WERI-Rb-1 (cell line): ENCODE measurements at regions not wholly inside any gene's neighbourhood (a gene's known extent, or its start where the extent isn't known, plus 50 kb on each side); places are given as distances from the start of the nearest gene placed in this dataset.

Experiments
- DNase-seq: peaks from one replicate; pipeline ENCODE4 v3.0.0-alpha.2; 2020
- H3K27ac ChIP-seq: fragments of 250-450 bp; sonication (Bioruptor Pico); 2 replicates; pipeline ENCODE4 v1.5.1; 2020; ENCODE audit warnings: mild to moderate bottlenecking, moderate library complexity
- H3K27me3 ChIP-seq: fragments of 250-450 bp; sonication (Bioruptor Pico); 2 replicates; pipeline ENCODE4 v1.5.1; 2021; ENCODE audit warnings: mild to moderate bottlenecking, low read depth, moderate library complexity; ENCODE audit not compliant: insufficient read depth, severe bottlenecking
- H3K36me3 ChIP-seq: fragments of 250-450 bp; sonication (Bioruptor Pico); 2 replicates; pipeline ENCODE4 v1.5.1; 2020; ENCODE audit warnings: mild to moderate bottlenecking, moderate library complexity
- H3K4me3 ChIP-seq: 2 replicates; pipeline ENCODE4 v1.5.1; 2011; ENCODE audit warnings: low read depth, mild to moderate bottlenecking, control low read depth, low read length
- H3K9me3 ChIP-seq: fragments of 250-450 bp; sonication (Bioruptor Pico); 2 replicates; pipeline ENCODE4 v1.5.1; 2021; ENCODE audit warnings: mild to moderate bottlenecking, moderate library complexity; ENCODE audit not compliant: severe bottlenecking
- CTCF ChIP-seq: IDR thresholded peaks from 2 replicates; pipeline ENCODE4 v1.5.1; 2011; ENCODE audit warnings: low read depth, mild to moderate bottlenecking, control low read depth, inconsistent platforms, low read length

GRCh38 chrX:125172531-125172930 lies 147.1 kb upstream of the TEX13C start:
- H3K36me3 ChIP-seq = no peaks in the 10 kb centered on the region
- DNase-seq = no peak
- TF ChIP-seq CTCF = no peak
- no peak overlapping the region for H3K4me3 ChIP-seq
- no peak overlapping the region for H3K27ac ChIP-seq
- no peaks in the 10 kb centered on the region for H3K9me3 ChIP-seq
- peaks cover 35% of the 10 kb centered on the region for H3K27me3 ChIP-seq

GRCh38 chrX:125175991-125176584 lies 143.6 kb upstream of the TEX13C start:
- no peak for TF ChIP-seq CTCF
- no peak for DNase-seq
- H3K9me3 ChIP-seq = no peaks in the 10 kb centered on the region
- peaks cover 28% of the 10 kb centered on the region for H3K27me3 ChIP-seq
- H3K4me3 ChIP-seq = no peak overlapping the region
- H3K27ac ChIP-seq = no peak overlapping the region
- H3K36me3 ChIP-seq = no peaks in the 10 kb centered on the region

GRCh38 chrX:125193921-125194320 lies 125.8 kb upstream of the TEX13C start:
- Histone ChIP-seq H3K27ac (no peak overlapping the region), H3K9me3 (no peaks in the 10 kb centered on the region), H3K4me3 (no peak overlapping the region), H3K36me3 (no peaks in the 10 kb centered on the region), H3K27me3 (peaks cover 19% of the 10 kb centered on the region)
- DNase-seq = no peak
- TF ChIP-seq CTCF = no peak

- Histone ChIP-seq H3K4me3 (no peak overlapping the region), H3K36me3 (no peaks in the 10 kb centered on the region), H3K27me3 (peaks cover 34% of the 10 kb centered on the region), H3K27ac (no peak overlapping the region), H3K9me3 (no peaks in the 10 kb centered on the region)
- no peak for DNase-seq
- TF ChIP-seq CTCF = no peak
Observed at GRCh38 chrX:125198546-125198945, 121.1 kb upstream of the TEX13C start.

- no peak for DNase-seq
Observed at GRCh38 chrX:125202591-125203248, 117.0 kb upstream of the TEX13C start.

More at GRCh38 chrX:125202591-125203248, 117.0 kb upstream of the TEX13C start:
- Histone ChIP-seq H3K27me3 (peaks cover 58% of the 10 kb centered on the region), H3K36me3 (no peaks in the 10 kb centered on the region), H3K4me3 (no peak overlapping the region), H3K27ac (no peak overlapping the region), H3K9me3 (no peaks in the 10 kb centered on the region)
- no peak for TF ChIP-seq CTCF
